GM12878 (cell line): ENCODE measurements at regions not wholly inside any gene's neighbourhood (a gene's known extent, or its start where the extent isn't known, plus 50 kb on each side); places are given as distances from the start of the nearest gene placed in this dataset.

Source experiments
- ATAC-seq: fragments of 200-7000 bp; cut with Tn5 transposase; 3 replicates; pipeline ENCODE4 v1.9.1; 2020; ENCODE audit warnings: mild to moderate bottlenecking, moderate library complexity
- BruUV-seq: library from RNA; stranded (reverse); fragments of 400-500 nt; replicated peaks from 2 replicates; lab custom pipeline; 2021; lab: Mats Ljungman, UMichigan
- CTCF ChIA-PET: fragments of 300-600 bp; sonication (Branson Sonifier 250); formaldehyde crosslinking; extraction: SDS; loops from one replicate; lab custom pipeline; 2021; ENCODE audit warnings: inconsistent platforms; lab: Yijun Ruan, JAX
- POLR2A ChIA-PET: fragments of 350-600 bp; formaldehyde crosslinking; extraction: SDS; loops from one replicate; lab custom pipeline; 2021; ENCODE audit warnings: inconsistent platforms; lab: Charles Lee
- RAD21 ChIA-PET: fragments of 300-600 bp; sonication (Branson Sonifier 250); formaldehyde crosslinking; loops from one replicate; lab custom pipeline; 2023; ENCODE audit warnings: antibody characterized with exemption; ENCODE audit not compliant: unreplicated experiment; lab: Charles Lee
- SMC1A ChIA-PET: fragments of 300-600 bp; sonication (Branson Sonifier 250); formaldehyde crosslinking; loops from one replicate; lab custom pipeline; 2023; ENCODE audit not compliant: unreplicated experiment, uncharacterized antibody; lab: Charles Lee
- DNase-seq: peaks from one replicate; pipeline ENCODE4 v3.0.0-alpha.2; 2011; ENCODE audit warnings: low read depth, low spot score
- FAIRE-seq: peaks from 3 replicates; lab custom pipeline; 2011; peaks lifted over from hg19 to GRCh38; lab: Jason Lieb, UNC
- H2AFZ ChIP-seq: 2 replicates; pipeline ENCODE4 v1.6.0; 2011; ENCODE audit warnings: low read depth, low read length, control low read depth; ENCODE audit not compliant: control insufficient read depth
- H3K27ac ChIP-seq: 2 replicates; pipeline ENCODE4 v1.5.1; 2011; ENCODE audit warnings: control low read depth; ENCODE audit not compliant: control insufficient read depth, insufficient read depth
- H3K27me3 ChIP-seq, 2 experiments: replicated peaks in 1 of 2; 2 replicates each; pipeline versions ENCODE4 v1.6.0 to v1.6.1; 2011; ENCODE audit warnings: low read length in 1 of 2; ENCODE audit not compliant: control insufficient read depth in 2 of 2, insufficient read depth in 2 of 2
- H3K36me3 ChIP-seq, 2 experiments: 2 replicates each; pipeline ENCODE4 v1.5.1; 2011; ENCODE audit warnings: low read length in 1 of 2; ENCODE audit not compliant: control insufficient read depth in 2 of 2, insufficient read depth in 2 of 2
- H3K4me1 ChIP-seq: 2 replicates; pipeline ENCODE4 v1.6.1; 2011; ENCODE audit warnings: mild to moderate bottlenecking, low read length, moderate library complexity, mixed read lengths; ENCODE audit not compliant: control insufficient read depth, insufficient read depth
- H3K4me2 ChIP-seq: 2 replicates; pipeline ENCODE4 v1.6.0; 2011; ENCODE audit warnings: control low read depth; ENCODE audit not compliant: control insufficient read depth, insufficient read depth
- H3K4me3 ChIP-seq: fragments of 200-600 bp; sonication (generic); 2 replicates; pipeline ENCODE4 v1.5.1; 2016
- H3K79me2 ChIP-seq: 2 replicates; pipeline ENCODE4 v1.6.0; 2011; ENCODE audit warnings: low read length; ENCODE audit not compliant: control insufficient read depth, insufficient read depth
- H3K9ac ChIP-seq: 2 replicates; pipeline ENCODE4 v1.8.0; 2011; ENCODE audit warnings: low read length, control low read depth, mixed read lengths; ENCODE audit not compliant: control insufficient read depth, insufficient read depth
- H3K9me3 ChIP-seq: replicated peaks from 3 replicates; pipeline ENCODE4 v1.5.1; 2011; ENCODE audit warnings: mild to moderate bottlenecking, low read length; ENCODE audit not compliant: control insufficient read depth, insufficient read depth
- H4K20me1 ChIP-seq: 2 replicates; pipeline ENCODE4 v1.6.0; 2011; ENCODE audit not compliant: control insufficient read depth, insufficient read depth
- CHD1 ChIP-seq: IDR thresholded peaks from 2 replicates; pipeline ENCODE4 v1.6.1; 2012; ENCODE audit warnings: low read depth, low read length, improper control_type of control experiment
- IRF5 ChIP-seq: fragments of 450-650 bp; IDR thresholded peaks from 2 replicates; pipeline ENCODE4 v1.6.1; 2017; ENCODE audit warnings: borderline replicate concordance
- MTA2 ChIP-seq: fragments of 450-650 bp; IDR thresholded peaks from 2 replicates; pipeline ENCODE4 v1.6.1; 2016; ENCODE audit warnings: low read depth, mild to moderate bottlenecking, moderate library complexity
- NBN ChIP-seq: fragments of 450-650 bp; IDR thresholded peaks from 2 replicates; pipeline ENCODE4 v1.6.1; 2016
- PAX5 ChIP-seq: IDR thresholded peaks from 2 replicates; pipeline ENCODE4 v1.6.1; 2011; ENCODE audit warnings: low read depth, low read length, borderline replicate concordance
- SIX5 ChIP-seq: IDR thresholded peaks from 2 replicates; pipeline ENCODE4 v1.6.1; 2011; ENCODE audit warnings: mild to moderate bottlenecking, low read depth, low read length, moderate library complexity; ENCODE audit not compliant: severe bottlenecking
- ZNF384 ChIP-seq: IDR thresholded peaks from 2 replicates; pipeline ENCODE4 v1.6.1; 2012; ENCODE audit warnings: low read depth, mild to moderate bottlenecking, low read length, improper control_type of control experiment, borderline replicate concordance
- WGBS: methylation state at CpG from one replicate; pipeline ENCODE4 v1.1.6; 2016; ENCODE audit warnings: low lambda C conversion rate; ENCODE audit not compliant: insufficient replicate concordance, insufficient coverage; ENCODE audit errors: missing lambda C conversion rate; 5-methylcytosine and 5-hydroxymethylcytosine counted together
- in situ Hi-C: fragments of 300-500 bp; cut with MboI; formaldehyde crosslinking; loops from 9 replicates; pipeline ENCODE4 v1.14.3; 2018; ENCODE audit warnings: mixed read lengths
- intact Hi-C: fragments of 100-400 bp; cut with micrococcal nuclease; formaldehyde crosslinking; loops from one replicate; pipeline ENCODE4 v1.14.2; 2022; ENCODE audit not compliant: unreplicated experiment

- TF ChIP-seq IRF5 (no peak), ZNF384 (peak; percentile 53; the same call in 1 of the 2 replicates), PAX5 (no peak)
These were observed 59.9 kb upstream of the ECHDC3 start (continued) for GRCh38 chr10:11682267-11682683.

GRCh38 chr10:11680496-11680895 lies 61.7 kb upstream of the ECHDC3 start:
- CTCF ChIA-PET = no interaction called here
- Histone ChIP-seq H4K20me1 (no peaks in the 10 kb centered on the region), H3K27me3 (no peaks in the 10 kb centered on the region), H3K4me2 (no peak overlapping the region), H3K79me2 (peaks cover 19% of the 10 kb centered on the region), H3K9me3 (peaks cover 1% of the 10 kb centered on the region; the same call in 2 of the 3 replicates), H2AFZ (no peak overlapping the region), H3K4me1 (peaks cover 63% of the 10 kb centered on the region), H3K4me3 (no peak overlapping the region), H3K27ac (no peak overlapping the region), H3K9ac (no peak overlapping the region), H3K36me3 (no peaks in the 10 kb centered on the region)
- 98% methylated on average over 6 of the region's 6 CpGs for WGBS
- TF ChIP-seq NBN = no peak
- no peak for TF ChIP-seq CHD1
- no peak for TF ChIP-seq SIX5
- TF ChIP-seq MTA2 = no peak
- no peak for ATAC-seq
- in situ Hi-C loops = loop anchor here (10.0 kb wide), 1 partner anchor 506 kb away; no protein-coding TSS in a partner anchor
- SMC1A ChIA-PET = interaction anchor here (0.7 to 6.9 kb wide), 7 partner anchors 30 to 165 kb away, joined by 3 to 57 read pairs (median 5); no protein-coding TSS in a partner anchor
- no peak for FAIRE-seq
- RAD21 ChIA-PET = interaction anchor here (1.5 to 2.8 kb wide), 2 partner anchors 19 to 126 kb away, joined by 3 to 11 read pairs; no protein-coding TSS in a partner anchor
- intact Hi-C loops = loop anchor here (5.0 to 10.0 kb wide), 2 partner anchors 48 to 506 kb away; no protein-coding TSS in a partner anchor
- no peak for DNase-seq
- POLR2A ChIA-PET = interaction anchor here (2.9 kb wide), 1 partner anchor 71 kb away, joined by 12 read pairs; the partner anchor contains the start of gene USP6NL
- no TSS peak for BruUV-seq
